AML-193 (cell line): ENCODE measurements at regions not wholly inside any gene's neighbourhood (a gene's known extent, or its start where the extent isn't known, plus 50 kb on each side); places are given as distances from the start of the nearest gene placed in this dataset.
"Not testable (repeated sequence)": the region's sequence is repeated elsewhere in the genome, so short reads cannot be mapped to it uniquely, and the experiment has no call there.

ENCODE experiments used
- DNase-seq, 2 experiments: peaks; one replicate each; lab custom pipeline; 2025; lab: John Stamatoyannopoulos, UW

DNA sequence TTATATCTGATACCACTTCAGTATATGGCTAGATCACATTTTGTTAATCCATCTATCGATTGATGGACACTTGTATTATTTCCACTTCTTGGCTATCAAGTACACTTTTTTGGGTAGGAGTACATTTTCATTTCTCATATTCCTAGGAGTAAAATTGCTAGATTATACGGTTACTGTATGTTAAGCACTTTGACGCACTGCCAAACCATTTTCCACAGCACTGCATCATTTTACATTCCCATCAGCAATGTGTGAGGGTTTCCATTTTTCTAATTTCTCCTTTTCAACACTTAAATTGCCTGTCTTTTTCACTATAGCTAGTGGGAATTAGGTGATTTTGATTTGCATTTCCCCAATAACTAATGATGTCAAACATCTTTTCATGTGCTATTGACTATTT is 179.3 kb upstream of the B3GAT1 start:
- no peak for DNase-seq

DNA sequence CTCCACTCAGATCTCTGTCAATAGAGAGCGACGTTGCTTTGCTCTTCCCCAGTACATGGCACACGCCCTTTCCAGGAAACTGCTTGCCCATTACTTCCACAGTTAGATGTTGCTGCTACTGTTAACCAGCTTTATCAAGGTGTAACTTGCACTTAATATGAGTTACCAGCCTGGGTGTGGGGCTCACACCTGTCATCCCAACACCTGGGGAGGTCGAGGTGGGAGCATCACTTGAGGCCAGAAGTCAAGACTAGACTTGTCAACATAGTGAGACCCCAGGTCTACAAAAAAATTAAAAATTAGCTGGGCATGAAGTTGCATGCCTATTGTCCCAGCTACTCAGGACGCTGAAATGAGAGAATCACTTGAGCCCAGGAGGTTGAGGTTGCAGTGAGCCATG is 177.1 kb upstream of the B3GAT1 start:
- no peak for DNase-seq

DNA sequence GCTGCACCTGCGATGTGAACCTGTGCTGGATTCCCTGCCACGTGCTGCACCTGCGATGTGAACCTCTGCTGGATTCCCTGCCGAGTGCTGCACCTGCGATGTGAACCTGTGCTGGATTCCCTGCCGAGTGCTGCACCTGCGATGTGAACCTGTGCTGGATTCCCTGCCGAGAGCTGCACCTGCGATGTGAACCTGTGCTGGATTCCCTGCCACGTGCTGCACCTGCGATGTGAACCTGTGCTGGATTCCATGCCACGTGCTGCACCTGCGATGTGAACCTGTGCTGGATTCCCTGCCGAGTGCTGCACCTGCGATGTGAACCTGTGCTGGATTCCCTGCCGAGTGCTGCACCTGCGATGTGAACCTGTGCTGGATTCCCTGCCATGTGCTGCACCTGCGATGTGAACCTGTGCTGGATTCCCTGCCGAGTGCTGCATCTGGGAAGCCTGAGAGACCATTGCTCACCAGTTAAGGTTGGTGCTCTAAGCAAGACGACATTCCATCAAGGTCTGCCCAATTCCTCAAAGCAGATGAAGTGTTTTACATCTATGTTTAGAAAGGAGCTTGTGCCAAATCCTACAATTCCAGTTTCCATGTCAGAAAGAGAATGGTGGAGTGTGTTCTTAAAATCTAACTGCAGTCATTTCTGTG is 176.5 kb upstream of the B3GAT1 start:
- DNase-seq, result not testable (repeated sequence)

DNA sequence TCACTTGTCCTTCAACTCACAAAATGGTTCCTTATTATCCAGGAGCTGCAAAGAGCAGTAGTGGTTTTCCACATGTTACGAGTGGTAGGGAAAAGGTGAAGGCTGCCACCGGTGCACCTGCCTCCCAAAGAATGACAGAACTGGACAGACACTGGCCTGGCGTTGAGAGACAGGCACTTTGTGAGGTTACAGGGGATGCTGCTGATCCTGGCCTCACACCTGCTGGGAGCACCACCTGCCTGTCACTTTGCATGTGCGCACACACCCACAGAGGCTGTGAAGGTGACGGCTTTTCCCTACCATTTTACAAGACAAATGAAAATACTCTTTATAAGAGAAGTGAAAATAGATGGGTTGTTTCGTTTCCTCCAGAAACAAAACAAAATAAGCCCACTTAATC is 175.3 kb upstream of the B3GAT1 start:
- DNase-seq, result no peak

DNA sequence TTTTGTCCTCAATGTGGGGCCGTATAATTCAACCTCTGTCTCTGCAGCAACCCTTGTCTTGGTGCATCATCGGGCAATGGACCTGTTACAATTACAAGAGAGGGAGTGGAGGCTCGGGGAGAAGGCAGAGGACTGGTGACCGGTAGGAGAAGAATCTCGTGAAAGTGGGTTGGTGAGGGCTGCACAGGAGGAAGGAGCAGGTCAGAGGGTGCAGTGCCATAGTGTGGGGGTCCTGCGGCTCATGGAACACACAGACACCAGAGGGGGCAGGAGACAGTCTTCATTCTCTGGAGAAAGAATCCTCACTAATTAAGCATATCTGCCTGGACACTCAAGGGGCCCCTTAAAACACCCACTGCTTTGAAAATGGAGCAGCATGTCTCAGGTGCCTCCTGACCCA is 174.7 kb upstream of the B3GAT1 start:
- DNase-seq, result no peak

DNA sequence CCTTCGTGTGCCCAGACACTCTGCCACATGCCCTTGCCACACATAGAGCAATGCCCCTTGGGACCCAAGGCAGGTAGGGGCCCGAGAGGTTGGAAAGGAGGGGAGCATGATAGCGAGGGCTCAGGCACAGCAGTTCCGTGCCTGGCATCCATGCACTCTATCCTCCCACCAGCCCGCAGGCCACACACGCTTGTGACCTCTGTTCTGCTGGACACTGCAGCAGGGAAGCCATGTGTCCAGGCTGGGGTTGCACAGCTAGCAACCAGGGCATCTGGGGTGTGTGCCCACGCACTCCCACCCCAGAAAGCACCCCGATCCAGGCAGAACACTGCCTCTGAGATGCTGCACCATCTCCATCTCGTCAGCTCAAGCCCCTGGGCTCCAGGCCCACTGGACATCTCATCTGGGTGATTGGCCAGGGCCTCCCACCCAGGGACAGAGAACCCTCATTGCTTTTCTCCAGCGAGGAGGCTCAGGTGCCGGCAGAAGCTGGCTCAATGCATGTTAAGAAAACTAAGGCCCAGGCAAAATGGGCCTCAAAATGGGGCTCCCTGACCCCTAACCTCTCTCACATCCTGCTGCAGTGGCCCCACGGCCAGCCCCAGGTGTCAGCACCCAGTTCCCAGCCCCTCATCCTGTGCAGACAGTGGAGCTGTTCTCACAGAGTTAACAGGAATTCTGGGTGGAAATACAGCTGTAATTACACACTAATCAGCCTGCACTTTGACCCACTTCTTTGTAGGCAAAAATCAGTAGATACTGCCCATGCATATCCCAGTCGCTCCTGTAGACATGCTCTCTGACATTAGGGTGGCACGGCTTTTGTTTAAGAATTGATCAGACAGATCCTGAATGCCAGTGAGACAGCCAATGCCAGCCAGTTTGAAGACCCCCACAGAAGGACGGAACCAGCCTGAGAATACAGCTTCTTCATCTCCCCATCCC is 173.9 kb upstream of the B3GAT1 start:
- no peak for DNase-seq

DNA sequence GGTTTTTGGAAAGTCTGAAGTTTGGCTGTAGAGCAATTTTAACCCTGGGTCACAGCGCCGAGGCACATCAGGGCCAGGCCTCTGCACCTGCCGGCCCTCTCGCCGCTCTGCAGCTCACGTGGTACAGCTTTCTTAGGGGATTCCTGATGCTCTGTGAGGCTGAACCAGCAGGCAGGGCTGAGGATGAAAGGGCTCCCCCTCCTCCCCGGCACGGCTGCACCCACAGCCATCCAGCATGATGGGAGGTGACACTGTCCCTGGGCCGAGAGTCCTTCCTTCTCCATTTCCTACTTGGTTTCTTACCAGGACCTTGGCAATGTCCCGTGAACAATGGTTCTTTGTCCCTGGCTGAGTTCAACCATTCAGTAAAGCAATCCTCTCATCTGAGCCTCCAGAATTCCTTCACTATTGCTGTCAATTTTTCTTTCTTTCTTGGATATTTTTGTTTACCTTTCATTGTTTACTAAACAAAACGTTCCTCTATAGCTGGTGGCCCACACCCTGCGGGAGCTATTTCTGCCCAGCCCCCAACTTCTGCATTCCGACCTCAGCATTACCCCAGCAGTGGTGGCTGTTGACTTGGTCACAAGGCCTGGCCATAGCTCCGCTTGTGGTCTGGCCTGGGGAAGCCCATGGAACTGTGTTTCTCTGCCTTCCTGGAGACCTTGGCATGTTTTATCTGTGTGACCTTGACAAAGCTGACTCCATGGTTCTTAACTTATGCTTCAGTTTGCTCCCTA is 172.8 kb upstream of the B3GAT1 start:
- no peak for DNase-seq

DNA sequence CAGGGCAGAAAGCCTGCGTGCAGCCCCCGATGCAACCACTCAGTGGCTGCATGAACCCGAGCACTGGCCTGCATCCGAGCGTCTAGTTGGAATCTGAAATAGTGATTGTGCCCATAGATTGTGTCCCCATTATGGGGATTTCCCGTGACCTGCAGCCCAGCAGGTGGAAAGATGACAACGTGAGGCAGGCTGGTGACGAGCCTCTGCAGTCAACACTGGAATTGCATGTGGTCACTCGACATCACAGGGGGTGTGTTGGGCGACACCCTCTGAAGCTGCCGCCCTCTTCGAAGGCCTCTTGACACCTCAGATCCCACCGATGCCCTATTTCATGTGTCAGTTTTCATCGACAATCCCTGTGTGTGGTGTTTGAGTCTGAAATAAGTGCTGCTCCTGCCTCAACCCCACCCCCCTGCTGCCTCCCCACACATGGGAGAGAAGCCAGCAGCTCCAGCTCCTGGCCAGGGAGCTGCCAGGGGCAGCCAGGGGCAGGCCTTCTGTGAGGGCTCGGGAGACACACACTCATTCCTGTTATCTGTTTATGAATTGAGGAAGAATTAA is 172.0 kb upstream of the B3GAT1 start:
- DNase-seq, result no peak

DNA sequence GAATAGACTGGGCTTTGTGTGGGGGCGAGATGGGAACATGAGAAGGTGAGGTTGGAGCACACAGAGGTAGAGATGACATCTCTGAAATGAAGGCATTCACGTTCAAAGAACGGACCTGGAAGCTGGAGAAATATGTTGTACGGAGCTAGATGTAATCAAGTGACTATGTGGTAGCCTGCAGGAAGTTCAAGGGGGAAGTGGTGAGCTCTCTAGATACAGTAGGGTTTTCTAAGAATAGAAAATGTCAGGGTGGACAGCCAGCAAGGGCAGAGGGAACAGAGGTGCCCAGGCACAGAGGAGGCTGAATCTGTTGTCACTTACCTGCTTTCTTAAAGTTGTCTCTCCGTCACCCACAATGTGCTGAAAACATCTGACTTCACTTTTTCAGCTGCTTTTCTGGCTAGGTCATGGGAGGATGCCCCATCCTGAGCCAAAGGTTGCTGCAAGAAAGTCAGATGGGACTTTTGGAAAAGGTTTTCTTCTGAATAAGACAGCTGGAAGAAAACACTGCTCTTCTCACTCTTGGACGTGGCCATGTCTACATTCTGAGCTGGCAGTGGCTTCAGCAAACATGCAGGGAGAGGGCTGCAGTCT is 171.5 kb upstream of the B3GAT1 start:
- DNase-seq, result peak; percentile 49 to 62

DNA sequence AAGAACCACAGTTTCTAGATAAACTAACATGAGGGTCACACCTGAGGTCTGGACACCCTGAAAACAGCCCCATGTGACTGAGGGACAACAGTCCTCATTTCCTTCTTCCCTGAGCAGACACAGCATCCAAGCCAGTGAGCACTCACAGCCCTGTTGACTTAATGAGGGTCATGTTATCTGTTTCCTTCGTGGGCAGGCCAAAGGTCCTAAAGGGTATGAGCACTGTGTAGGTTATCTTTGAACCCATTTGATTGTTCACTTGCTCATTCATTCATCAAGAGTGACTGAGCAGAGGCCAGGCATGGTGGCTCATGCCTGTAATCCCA is 170.7 kb upstream of the B3GAT1 start:
- no peak for DNase-seq

DNA sequence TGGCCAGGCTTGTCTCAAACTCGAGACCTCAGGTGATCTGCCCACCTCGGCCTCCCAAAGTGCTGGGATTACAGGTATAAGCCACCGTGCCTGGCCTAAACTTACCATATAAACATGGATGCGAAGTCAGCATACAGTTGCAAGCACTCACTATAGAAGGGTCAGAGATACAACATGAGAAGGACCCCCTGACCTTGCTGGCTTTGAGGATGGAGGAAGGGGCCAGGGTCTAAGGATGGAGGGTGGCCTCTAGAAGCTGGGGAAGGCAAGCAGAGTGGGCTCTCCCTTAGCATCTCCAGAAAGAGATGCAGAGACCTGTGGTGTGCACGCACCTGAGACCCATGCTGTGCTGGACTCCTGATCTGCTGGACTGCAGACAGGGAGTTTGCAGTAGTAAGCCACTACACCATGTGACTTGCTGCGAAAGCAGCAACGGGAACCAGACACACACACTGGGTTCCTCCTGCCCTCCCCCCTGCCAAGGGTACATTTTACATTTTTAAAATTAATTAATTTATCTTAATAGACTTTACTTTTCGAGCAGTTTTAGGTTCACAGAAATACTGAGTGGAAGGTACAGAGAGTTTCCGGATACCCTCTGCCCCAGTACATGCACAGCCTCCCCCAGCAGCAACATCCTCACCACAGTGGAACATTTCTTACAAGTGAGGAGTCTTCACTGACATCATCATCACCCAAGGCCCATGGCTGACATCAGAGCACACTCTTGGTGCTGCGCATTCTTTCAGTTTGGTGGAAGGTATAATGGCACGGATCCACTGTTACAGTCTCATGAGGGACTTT is 170.1 kb upstream of the B3GAT1 start:
- DNase-seq, result no peak

DNA sequence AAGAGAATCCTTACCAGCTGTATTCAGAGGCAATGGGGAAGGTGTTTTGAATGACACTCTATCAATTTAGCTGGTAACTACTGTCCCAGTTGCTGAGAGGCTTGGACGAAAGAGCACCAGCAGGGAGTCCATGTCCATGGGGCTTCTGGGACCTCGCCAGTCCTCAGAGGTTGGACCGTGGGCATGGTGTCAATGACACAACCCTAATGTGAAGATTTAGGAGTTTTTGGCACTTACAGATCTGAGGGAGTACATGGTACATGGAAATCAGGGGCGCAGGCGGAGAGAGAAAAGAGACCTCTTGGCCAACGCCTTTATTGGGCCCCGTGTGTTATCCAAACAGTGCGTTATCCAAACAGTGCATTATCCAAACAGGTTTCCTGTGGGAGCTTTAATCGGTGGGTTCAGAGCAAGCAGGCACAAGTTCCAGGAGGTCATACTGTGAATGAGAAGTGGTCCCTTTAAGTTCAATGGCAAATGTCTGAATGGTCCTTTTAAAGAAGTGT is 169.1 kb upstream of the B3GAT1 start:
- no peak for DNase-seq

DNA sequence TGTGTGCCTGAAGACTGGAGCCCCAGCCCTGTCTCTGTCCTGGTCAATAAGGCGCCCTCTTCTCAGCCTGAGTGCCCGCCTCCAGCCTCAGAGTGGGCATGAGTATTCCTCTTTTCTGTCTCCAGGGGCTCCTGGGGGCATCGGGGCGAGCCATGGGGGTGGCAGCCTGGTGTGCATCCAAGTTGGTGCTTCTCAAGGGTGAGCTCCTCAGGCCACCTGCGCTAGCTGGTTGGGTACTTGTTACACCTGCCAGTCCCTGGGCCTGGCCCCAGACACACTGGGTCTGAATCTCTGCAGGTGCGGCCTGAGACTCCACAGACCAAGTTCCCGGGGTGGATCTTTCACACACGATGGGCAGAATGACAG is 168.6 kb upstream of the B3GAT1 start:
- DNase-seq, result no peak

DNA sequence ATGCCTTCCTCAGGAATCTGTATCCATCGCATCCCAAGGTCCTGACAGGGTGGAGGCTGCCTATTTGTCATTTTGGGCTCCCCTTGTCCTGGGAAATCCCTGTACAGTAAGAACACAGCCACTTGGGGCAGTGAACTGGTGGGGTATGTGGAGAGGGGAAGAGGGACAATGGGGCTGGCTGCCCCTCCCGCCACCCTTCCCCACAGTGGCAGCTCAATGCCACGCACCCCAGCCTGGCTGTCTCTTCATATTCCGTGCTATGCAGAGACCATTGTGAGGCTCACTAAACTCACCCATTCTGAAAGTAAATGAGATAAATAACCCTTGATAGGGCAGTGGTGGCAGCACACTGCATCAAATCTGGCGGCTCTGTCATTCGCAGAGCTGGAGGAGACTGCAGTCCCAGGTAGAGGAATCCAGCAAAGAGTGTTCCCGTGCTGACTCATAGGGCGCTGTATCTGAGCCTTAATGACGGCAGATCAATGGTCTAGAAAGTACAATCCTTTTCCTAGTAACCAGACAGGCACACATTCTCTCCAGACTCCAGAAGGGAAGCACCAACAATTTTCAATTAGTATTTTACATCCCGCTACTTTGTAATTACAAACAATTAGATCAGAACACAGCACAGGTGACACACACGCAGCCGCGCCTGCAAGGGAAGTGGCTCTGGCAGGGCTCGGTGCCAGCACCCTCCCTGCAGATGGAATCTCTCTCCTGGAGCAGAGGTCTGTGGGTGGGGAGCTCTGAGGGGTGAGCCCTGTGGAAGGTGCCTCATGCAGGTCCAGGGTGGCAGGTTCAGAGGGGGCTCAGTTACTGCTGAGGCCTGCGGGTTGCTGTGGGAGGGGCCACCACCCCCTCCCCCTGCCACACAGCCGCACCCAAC is 167.9 kb upstream of the B3GAT1 start:
- no peak for DNase-seq

DNA sequence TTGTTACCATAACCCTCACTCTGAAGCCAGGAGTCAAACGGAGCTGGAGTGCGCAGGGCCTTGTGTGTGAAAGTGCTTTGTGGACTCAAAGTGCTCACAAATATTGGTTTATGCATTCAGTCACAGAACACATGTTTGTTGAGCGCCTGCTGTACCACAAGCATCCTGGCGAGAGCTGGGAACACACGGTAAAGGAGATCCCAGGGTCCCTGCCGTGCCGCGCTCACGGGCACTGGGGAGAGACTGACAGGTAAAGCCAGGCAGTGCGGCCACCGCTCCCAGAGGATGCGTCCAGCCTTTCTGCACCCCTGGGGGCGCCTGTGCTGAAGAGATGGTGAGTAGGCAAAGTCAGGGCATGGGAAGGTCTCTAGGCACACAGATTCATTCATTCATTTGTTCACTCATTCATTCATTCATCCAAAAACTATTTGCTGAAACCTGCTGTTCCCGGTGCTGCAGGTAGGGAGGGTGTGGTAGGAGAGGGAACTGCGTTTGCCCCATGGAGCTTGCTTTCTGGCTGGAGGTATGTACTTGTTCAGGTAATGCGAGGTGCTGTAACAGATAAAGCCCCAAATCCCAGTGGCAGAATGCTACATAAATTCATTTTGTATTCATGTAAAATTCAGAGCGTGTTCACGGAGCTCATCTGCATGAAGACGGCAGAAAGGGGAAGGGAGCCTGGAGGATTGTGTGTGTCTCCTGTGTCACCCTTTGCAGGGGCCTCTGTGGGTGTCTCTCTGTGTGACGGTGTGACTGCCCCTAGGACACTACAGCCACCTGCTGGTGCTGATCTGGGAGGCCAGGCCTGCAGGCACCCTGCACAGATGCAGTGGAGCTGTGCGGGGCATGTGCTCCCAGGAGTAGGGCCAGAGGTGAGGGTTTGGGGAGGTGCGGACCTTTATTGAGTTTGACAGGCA is 167.0 kb upstream of the B3GAT1 start:
- DNase-seq, result no peak

DNA sequence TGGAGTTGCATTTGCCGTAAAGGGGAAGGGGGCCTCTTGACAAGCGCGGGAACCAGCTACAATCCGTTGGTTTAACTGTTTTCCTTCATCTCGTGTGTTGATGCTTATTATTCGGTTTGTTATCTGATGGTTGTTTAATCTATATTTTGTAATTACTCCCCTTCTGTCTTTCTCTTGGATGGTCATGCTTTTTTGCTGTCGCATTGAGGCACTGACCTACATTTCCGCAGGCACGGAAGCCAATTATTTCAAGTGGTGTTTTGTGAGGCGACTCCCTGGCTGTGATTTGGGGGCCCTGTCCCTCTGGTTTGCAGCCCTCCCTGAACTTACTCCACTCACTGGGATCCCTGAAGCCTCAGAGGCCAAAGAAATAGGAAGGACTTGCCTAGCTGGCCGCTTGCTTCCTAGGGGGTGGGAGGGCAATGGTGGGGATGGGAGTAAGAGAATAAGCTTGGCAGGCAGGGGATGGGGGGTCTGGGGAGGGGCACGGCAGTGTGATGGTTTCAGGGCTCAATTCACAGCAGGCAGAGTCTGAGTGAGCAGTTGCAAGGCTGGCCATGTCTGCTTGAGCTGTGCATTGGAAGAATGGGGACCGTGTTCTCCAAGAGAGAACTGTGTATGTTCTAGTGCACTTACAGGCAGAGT is 165.8 kb upstream of the B3GAT1 start:
- no peak for DNase-seq

DNA sequence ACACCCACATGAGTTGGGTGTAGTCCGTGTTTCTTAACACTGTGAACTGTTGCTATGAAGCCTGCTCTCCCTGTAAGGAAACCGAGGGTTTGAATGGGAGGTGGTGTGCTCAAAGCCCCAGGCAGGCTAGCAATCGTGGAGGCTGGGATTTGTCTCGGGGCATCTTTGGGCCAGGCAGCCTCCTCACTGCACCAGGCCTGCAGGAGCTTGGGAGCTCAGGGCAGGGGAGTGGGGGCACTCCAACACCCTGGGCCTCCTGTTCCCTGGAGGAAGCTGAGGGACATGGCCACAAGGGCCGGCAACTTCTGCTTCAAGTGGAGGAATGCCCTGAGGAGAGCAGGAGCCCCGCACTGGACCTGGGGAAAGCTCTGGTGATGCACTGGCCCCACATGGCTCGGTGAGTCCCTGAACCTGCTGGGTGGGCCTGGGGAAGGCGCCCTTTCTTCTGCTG is 164.7 kb upstream of the B3GAT1 start:
- no peak for DNase-seq

DNA sequence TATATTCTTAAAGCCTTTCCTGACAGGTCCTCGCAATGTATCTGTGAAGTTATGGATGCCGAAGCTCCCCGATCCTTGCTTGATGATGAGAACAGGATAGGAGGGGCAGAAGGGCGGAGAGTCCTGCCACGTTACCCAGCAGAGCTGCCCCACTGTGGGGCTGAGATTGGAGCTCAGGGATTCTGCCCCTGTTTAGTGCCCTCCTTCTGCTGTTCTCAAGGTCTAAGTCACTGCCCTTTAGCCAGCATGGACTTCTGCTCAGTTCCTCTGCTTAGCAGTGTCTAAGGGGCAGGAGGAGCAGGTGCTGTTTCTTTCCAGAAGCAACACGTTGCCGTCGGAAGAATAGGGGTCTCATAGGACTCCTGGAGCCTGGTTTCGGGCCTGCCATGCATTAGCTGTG is 164.2 kb upstream of the B3GAT1 start:
- DNase-seq, result no peak
